Cardiac muscle cell (in vitro differentiated cells and primary cell): ENCODE measurements at regions not wholly inside any gene's neighbourhood (a gene's known extent, or its start where the extent isn't known, plus 50 kb on each side); places are given as distances from the start of the nearest gene placed in this dataset.

Experiments used
- DNase-seq, 2 donors: peaks; one replicate each; pipeline versions ENCODE4 v3.0.0 to v3.0.0-alpha.2; 2010 to 2017; ENCODE audit warnings: low read depth in 1 of 2, low spot score in 1 of 2
- H3K27ac ChIP-seq: fragments of 200-600 bp; sonication (generic); 2 replicates; pipeline ENCODE4 v1.5.1; 2016
- H3K27me3 ChIP-seq: fragments of 200-600 bp; sonication (generic); 2 replicates; pipeline ENCODE4 v1.6.0; 2016; ENCODE audit warnings: control low read depth
- H3K36me3 ChIP-seq: fragments of 200-600 bp; sonication (generic); 2 replicates; pipeline ENCODE4 v1.5.1; 2016; ENCODE audit warnings: control low read depth
- H3K4me1 ChIP-seq: fragments of 200-600 bp; sonication (generic); 2 replicates; pipeline ENCODE4 v1.8.1; 2017; ENCODE audit warnings: low read depth, mild to moderate bottlenecking, mixed run types
- H3K4me3 ChIP-seq: fragments of 200-600 bp; sonication (generic); 2 replicates; pipeline ENCODE4 v1.5.1; 2016; ENCODE audit warnings: mild to moderate bottlenecking
- H3K9me3 ChIP-seq: fragments of 200-600 bp; sonication (generic); 2 replicates; pipeline ENCODE4 v1.5.1; 2017; ENCODE audit warnings: low read depth, mild to moderate bottlenecking, control low read depth
- TF ChIP-seq, protein P1 (sequence below): IDR thresholded peaks from 2 replicates; pipeline ENCODE4 v1.5.1; 2012; ENCODE audit warnings: low read depth, mild to moderate bottlenecking, low read length

GRCh38 chr19:28487999-28488398 is 725.0 kb downstream of the UQCRFS1 start:
- no peaks in the 10 kb centered on the region for H3K27me3 ChIP-seq
- no peaks in the 10 kb centered on the region for H3K4me1 ChIP-seq
- DNase-seq: no peak
- H3K4me3 ChIP-seq: no peak overlapping the region
- no peaks in the 10 kb centered on the region for H3K9me3 ChIP-seq
- H3K36me3 ChIP-seq: no peaks in the 10 kb centered on the region
- no peak overlapping the region for H3K27ac ChIP-seq
- TF ChIP-seq, protein P1, sequence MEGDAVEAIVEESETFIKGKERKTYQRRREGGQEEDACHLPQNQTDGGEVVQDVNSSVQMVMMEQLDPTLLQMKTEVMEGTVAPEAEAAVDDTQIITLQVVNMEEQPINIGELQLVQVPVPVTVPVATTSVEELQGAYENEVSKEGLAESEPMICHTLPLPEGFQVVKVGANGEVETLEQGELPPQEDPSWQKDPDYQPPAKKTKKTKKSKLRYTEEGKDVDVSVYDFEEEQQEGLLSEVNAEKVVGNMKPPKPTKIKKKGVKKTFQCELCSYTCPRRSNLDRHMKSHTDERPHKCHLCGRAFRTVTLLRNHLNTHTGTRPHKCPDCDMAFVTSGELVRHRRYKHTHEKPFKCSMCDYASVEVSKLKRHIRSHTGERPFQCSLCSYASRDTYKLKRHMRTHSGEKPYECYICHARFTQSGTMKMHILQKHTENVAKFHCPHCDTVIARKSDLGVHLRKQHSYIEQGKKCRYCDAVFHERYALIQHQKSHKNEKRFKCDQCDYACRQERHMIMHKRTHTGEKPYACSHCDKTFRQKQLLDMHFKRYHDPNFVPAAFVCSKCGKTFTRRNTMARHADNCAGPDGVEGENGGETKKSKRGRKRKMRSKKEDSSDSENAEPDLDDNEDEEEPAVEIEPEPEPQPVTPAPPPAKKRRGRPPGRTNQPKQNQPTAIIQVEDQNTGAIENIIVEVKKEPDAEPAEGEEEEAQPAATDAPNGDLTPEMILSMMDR: no peak

GRCh38 chr19:28486926-28487325 is 726.0 kb downstream of the UQCRFS1 start:
- H3K9me3 ChIP-seq: no peaks in the 10 kb centered on the region
- no peak overlapping the region for H3K27ac ChIP-seq

GRCh38 chr19:28486473-28486872 is 726.5 kb downstream of the UQCRFS1 start:
- Histone ChIP-seq H3K27me3 (no peaks in the 10 kb centered on the region), H3K9me3 (no peaks in the 10 kb centered on the region), H3K27ac (no peak overlapping the region), H3K4me1 (no peaks in the 10 kb centered on the region), H3K4me3 (no peak overlapping the region), H3K36me3 (no peaks in the 10 kb centered on the region)
- TF ChIP-seq, protein P1: no peak
- DNase-seq: no peak

More at GRCh38 chr19:28486926-28487325, 726.0 kb downstream of the UQCRFS1 start:
- no peak overlapping the region for H3K4me3 ChIP-seq
- no peaks in the 10 kb centered on the region for H3K36me3 ChIP-seq
- no peaks in the 10 kb centered on the region for H3K4me1 ChIP-seq
- no peak for DNase-seq
- no peaks in the 10 kb centered on the region for H3K27me3 ChIP-seq
- TF ChIP-seq, protein P1: no peak

GRCh38 chr19:28485292-28485691 is 727.7 kb downstream of the UQCRFS1 start:
- Histone ChIP-seq H3K4me1 (no peaks in the 10 kb centered on the region), H3K9me3 (no peaks in the 10 kb centered on the region), H3K27ac (no peak overlapping the region), H3K36me3 (no peaks in the 10 kb centered on the region), H3K27me3 (no peaks in the 10 kb centered on the region), H3K4me3 (no peak overlapping the region)
- TF ChIP-seq, protein P1: no peak
- DNase-seq: peak in 1 of 2 donors; percentile 42

DNA sequence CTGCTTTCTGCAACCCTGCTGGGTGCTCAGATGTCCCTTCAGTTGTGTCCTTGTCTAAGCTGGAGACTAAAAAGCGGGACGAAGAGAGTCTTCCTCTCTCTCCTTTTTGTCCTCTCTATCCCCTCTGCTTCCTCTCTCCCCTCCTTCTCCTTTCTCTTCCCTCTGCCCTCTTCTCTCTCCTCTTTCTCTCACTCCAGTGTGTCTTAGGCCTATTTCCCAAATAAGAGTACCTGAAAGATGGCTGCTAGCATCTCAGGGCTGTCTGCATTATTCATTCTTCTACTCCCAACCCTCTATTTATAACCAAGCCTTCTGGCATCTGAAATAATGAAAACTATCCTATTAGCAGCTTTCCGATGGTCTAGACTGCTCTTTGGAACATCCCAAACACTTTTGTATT is 729.8 kb downstream of the UQCRFS1 start:
- no peaks in the 10 kb centered on the region for H3K9me3 ChIP-seq
- no peaks in the 10 kb centered on the region for H3K36me3 ChIP-seq
- DNase-seq: no peak
- no peak overlapping the region for H3K27ac ChIP-seq
- no peak overlapping the region for H3K4me3 ChIP-seq
- no peaks in the 10 kb centered on the region for H3K27me3 ChIP-seq
- TF ChIP-seq, protein P1: no peak
- no peaks in the 10 kb centered on the region for H3K4me1 ChIP-seq

DNA sequence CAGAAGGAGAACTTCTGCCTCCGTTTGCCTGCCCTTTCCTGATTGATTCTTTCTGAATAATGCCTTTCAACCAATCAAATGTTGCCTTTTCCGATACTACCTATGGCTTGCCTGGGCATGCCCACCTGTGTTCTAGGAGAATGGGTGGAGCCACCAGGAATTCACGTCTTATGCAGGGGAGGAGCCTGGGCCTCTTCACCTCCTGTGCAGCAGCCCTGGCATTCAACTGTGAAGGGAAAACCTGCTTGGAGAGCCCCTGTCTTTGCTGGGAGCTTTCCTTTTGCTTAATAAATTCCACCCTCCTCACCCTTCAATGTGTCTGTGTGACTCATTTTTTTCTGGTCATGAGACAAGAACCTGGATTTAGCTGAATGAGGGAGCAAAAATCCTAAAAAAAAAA is 730.7 kb downstream of the UQCRFS1 start:
- no peaks in the 10 kb centered on the region for H3K27me3 ChIP-seq
- H3K36me3 ChIP-seq: no peaks in the 10 kb centered on the region
- DNase-seq: no peak
- H3K4me1 ChIP-seq: no peaks in the 10 kb centered on the region
- H3K9me3 ChIP-seq: no peaks in the 10 kb centered on the region
- H3K27ac ChIP-seq: no peak overlapping the region
- no peak overlapping the region for H3K4me3 ChIP-seq
- TF ChIP-seq, protein P1: no peak
